ENCODE measurements at regions not wholly inside any gene's neighbourhood (a gene's known extent, or its start where the extent isn't known, plus 50 kb on each side); places are given as distances from the start of the nearest gene placed in this dataset.

DNA sequence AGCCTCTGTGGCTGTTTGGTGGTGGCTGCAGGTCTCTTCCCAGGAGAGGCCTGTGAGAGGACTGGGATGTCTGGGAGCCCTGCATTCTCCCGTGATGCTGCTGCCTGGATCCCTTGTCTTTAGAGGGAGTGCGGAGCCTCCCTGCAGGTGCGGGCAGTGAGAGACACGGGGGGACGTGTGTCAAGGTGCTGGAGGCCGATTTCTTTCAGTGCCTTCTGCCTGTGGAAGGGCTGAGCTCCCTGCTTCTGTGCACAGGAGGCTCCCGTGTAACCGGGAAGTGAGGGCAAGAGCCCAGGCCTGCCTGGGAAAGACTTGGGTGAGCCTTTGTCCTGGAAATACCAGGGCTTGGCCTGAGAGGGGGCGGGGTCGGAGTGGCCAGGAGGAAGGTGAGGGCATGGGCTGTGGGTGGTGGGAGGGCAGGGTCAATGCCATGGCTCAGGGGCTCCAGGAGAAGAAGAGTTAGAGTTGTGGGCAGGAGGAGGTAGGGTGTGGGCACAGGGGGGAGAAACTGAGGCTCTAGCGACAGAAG is 372.2 kb downstream of the TMEM121 start:
- no peak for TF ChIP-seq EGR1 (IDR thresholded peaks at IDR 0.05)
- TF ChIP-seq, protein P1, sequence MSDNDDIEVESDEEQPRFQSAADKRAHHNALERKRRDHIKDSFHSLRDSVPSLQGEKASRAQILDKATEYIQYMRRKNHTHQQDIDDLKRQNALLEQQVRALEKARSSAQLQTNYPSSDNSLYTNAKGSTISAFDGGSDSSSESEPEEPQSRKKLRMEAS (IDR thresholded peaks at IDR 0.05) = no peak
- TF ChIP-seq TCF12 (IDR thresholded peaks at IDR 0.05; ENCODE audit: low read depth) = no peak
- no peak for TF ChIP-seq TAF1 (IDR thresholded peaks at IDR 0.05; ENCODE audit: low read depth)
- no peak for TF ChIP-seq FOXM1 (IDR thresholded peaks at IDR 0.05; ENCODE audit: borderline replicate concordance, low read depth)
- TF ChIP-seq EP300 (IDR thresholded peaks at IDR 0.05; ENCODE audit: borderline replicate concordance) = no peak
- no peak for TF ChIP-seq TEAD4 (IDR thresholded peaks at IDR 0.05)
- no peak for TF ChIP-seq YY1 (IDR thresholded peaks at IDR 0.05; ENCODE audit: low read depth)
- no peak for TF ChIP-seq RAD21 (IDR thresholded peaks at IDR 0.05; ENCODE audit: low read depth)
- no peak for TF ChIP-seq ZBTB7A (IDR thresholded peaks at IDR 0.05; ENCODE audit: low read depth)
